HepG2 (cell line): ENCODE measurements at regions not wholly inside any gene's neighbourhood (a gene's known extent, or its start where the extent isn't known, plus 50 kb on each side); places are given as distances from the start of the nearest gene placed in this dataset.

ENCODE experiments used
- CBX5 ChIP-seq: sonication (generic); formaldehyde crosslinking; IDR thresholded peaks from 2 replicates; pipeline ENCODE4 v1.4.0; 2020; ENCODE audit warnings: missing genetic modification reagents, borderline replicate concordance
- DMAP1 ChIP-seq: IDR thresholded peaks from 2 replicates; pipeline ENCODE4 v1.6.1; 2016
- JUN ChIP-seq: sonication (generic); formaldehyde crosslinking; IDR thresholded peaks from 2 replicates; pipeline ENCODE4 v1.4.0; 2020; ENCODE audit warnings: mild to moderate bottlenecking, missing genetic modification reagents
- NRL ChIP-seq: sonication (generic); formaldehyde crosslinking; IDR thresholded peaks from 2 replicates; pipeline ENCODE4 v1.5.0; 2020; ENCODE audit warnings: missing genetic modification reagents, mild to moderate bottlenecking, moderate library complexity, borderline replicate concordance
- POLR2A ChIP-seq, 2 experiments: IDR thresholded peaks; 2 replicates each; pipeline ENCODE4 v1.6.1; 2011; ENCODE audit warnings: low read depth in 2 of 2, low read length in 2 of 2, mild to moderate bottlenecking in 1 of 2, moderate library complexity in 1 of 2; ENCODE audit not compliant: insufficient read depth in 1 of 2
- POLR2AphosphoS2 ChIP-seq: IDR thresholded peaks from 2 replicates; pipeline ENCODE4 v1.6.1; 2011; ENCODE audit warnings: low read depth, low read length, improper control_type of control experiment
- RAD21 ChIP-seq: fragments of 450-650 bp; formaldehyde crosslinking; IDR thresholded peaks from 2 replicates; pipeline ENCODE4 v1.5.0; 2020; ENCODE audit warnings: mild to moderate bottlenecking
- ZNF121 ChIP-seq: sonication (generic); formaldehyde crosslinking; IDR thresholded peaks from 2 replicates; pipeline ENCODE4 v1.5.0; 2020; ENCODE audit warnings: mild to moderate bottlenecking, missing genetic modification reagents
- ZNF766 ChIP-seq: sonication (generic); formaldehyde crosslinking; IDR thresholded peaks from 2 replicates; pipeline ENCODE4 v1.5.0; 2020; ENCODE audit warnings: missing genetic modification reagents, borderline replicate concordance

GRCh38 chr2:147164563-147164962, 680.3 kb upstream of the ACVR2A start:
- TF ChIP-seq CBX5 (CRISPR knock-in tag) (no peak), ZNF121 (no peak), POLR2A (IDR thresholded peaks at IDR 0.05; ENCODE audit: insufficient read depth in 1 of 2, low read depth in 2 of 2, low read length in 2 of 2) (no peak), ZNF766 (no peak), JUN (CRISPR knock-in tag) (no peak), POLR2AphosphoS2 (no peak), NRL (CRISPR knock-in tag) (no peak), DMAP1 (CRISPR knock-in tag) (no peak), RAD21 (no peak)
